Keratinocyte (primary cell): ENCODE measurements at regions not wholly inside any gene's neighbourhood (a gene's known extent, or its start where the extent isn't known, plus 50 kb on each side); places are given as distances from the start of the nearest gene placed in this dataset.

ENCODE experiments used
- DNase-seq: peaks from one replicate; pipeline ENCODE4 v3.0.0-alpha.2; 2011; ENCODE audit warnings: low read depth, missing footprints, low spot score
- FAIRE-seq: peaks from 2 replicates; lab custom pipeline; 2011; peaks lifted over from hg19 to GRCh38; lab: Jason Lieb, UNC
- H2AFZ ChIP-seq: 2 replicates; pipeline ENCODE4 v1.6.0; 2012; ENCODE audit warnings: low read length, control low read depth, inconsistent platforms; ENCODE audit not compliant: control insufficient read depth
- H3K27ac ChIP-seq: 2 replicates; pipeline ENCODE4 v1.5.1; 2011; ENCODE audit warnings: low read length; ENCODE audit not compliant: control insufficient read depth, insufficient read depth
- H3K27me3 ChIP-seq: 3 replicates; pipeline ENCODE4 v1.6.0; 2011; ENCODE audit warnings: low read length; ENCODE audit not compliant: control insufficient read depth, insufficient read depth; ENCODE audit errors: extremely low read depth
- H3K36me3 ChIP-seq, 2 experiments: 2 replicates in 1 of 2; 3 replicates in 1 of 2; pipeline ENCODE4 v1.5.1; 2011; ENCODE audit warnings: low read length in 2 of 2, mild to moderate bottlenecking in 1 of 2; ENCODE audit not compliant: control insufficient read depth in 2 of 2, insufficient read depth in 2 of 2; ENCODE audit errors: extremely low read depth in 1 of 2
- H3K4me1 ChIP-seq: 3 replicates; pipeline ENCODE4 v1.5.1; 2011; ENCODE audit warnings: low read length; ENCODE audit not compliant: control insufficient read depth, insufficient read depth; ENCODE audit errors: extremely low read depth
- H3K4me2 ChIP-seq: 3 replicates; pipeline ENCODE4 v1.6.0; 2011; ENCODE audit warnings: low read depth, low read length; ENCODE audit not compliant: control insufficient read depth, insufficient read depth; ENCODE audit errors: extremely low read depth
- H3K4me3 ChIP-seq, 3 experiments: fragments of 200-600 bp in 1 of 3; sonication (generic) in 1 of 3; 2 replicates in 2 of 3; 3 replicates in 1 of 3; pipeline ENCODE4 v1.5.1; 2011 to 2016; ENCODE audit warnings: low read length in 3 of 3, mild to moderate bottlenecking in 3 of 3, control low read depth in 2 of 3, inconsistent platforms in 1 of 3, low read depth in 1 of 3, mixed read lengths in 1 of 3, mixed run types in 1 of 3, moderate library complexity in 1 of 3; ENCODE audit not compliant: control insufficient read depth in 2 of 3, insufficient read depth in 2 of 3; ENCODE audit errors: extremely low read depth in 1 of 3
- H3K79me2 ChIP-seq: 2 replicates; pipeline ENCODE4 v1.6.0; 2012; ENCODE audit warnings: low read length; ENCODE audit not compliant: control insufficient read depth, insufficient read depth
- H3K9ac ChIP-seq: 3 replicates; pipeline ENCODE4 v1.6.0; 2011; ENCODE audit warnings: low read length; ENCODE audit not compliant: control insufficient read depth, insufficient read depth; ENCODE audit errors: extremely low read depth
- H3K9me1 ChIP-seq: 3 replicates; pipeline ENCODE4 v1.6.0; 2011; ENCODE audit warnings: low read length; ENCODE audit not compliant: control insufficient read depth, insufficient read depth; ENCODE audit errors: extremely low read depth
- H3K9me3 ChIP-seq: 2 replicates; pipeline ENCODE4 v1.5.1; 2012; ENCODE audit warnings: low read depth, low read length; ENCODE audit not compliant: control insufficient read depth
- H4K20me1 ChIP-seq: 3 replicates; pipeline ENCODE4 v1.6.0; 2011; ENCODE audit warnings: low read length; ENCODE audit not compliant: control insufficient read depth, insufficient read depth; ENCODE audit errors: extremely low read depth
- EZH2 ChIP-seq: IDR thresholded peaks from one replicate; pipeline ENCODE4 v1.6.1; 2012; ENCODE audit warnings: inconsistent platforms, mild to moderate bottlenecking, low read length, moderate library complexity
- dilution Hi-C: fragments of 300-500 bp; cut with MboI; formaldehyde crosslinking; loops from one replicate; pipeline ENCODE4 v1.7.0; 2020; ENCODE audit warnings: low sequenced_read_pairs; ENCODE audit not compliant: extremely low pct_ligation_motif_present
- TF ChIP-seq, protein P1 (sequence below), 3 experiments: IDR thresholded peaks in 1 of 3; conservative IDR thresholded peaks in 1 of 3; optimal IDR thresholded peaks in 1 of 3; 2 replicates in 2 of 3; 3 replicates in 1 of 3; pipeline versions ENCODE3 to v1.5.1; 2011; ENCODE audit warnings: low read length in 3 of 3, mild to moderate bottlenecking in 3 of 3, moderate library complexity in 2 of 3, control low read depth in 1 of 3, inconsistent platforms in 1 of 3; ENCODE audit not compliant: insufficient read depth in 2 of 3; ENCODE audit errors: extremely low read depth in 1 of 3

DNA sequence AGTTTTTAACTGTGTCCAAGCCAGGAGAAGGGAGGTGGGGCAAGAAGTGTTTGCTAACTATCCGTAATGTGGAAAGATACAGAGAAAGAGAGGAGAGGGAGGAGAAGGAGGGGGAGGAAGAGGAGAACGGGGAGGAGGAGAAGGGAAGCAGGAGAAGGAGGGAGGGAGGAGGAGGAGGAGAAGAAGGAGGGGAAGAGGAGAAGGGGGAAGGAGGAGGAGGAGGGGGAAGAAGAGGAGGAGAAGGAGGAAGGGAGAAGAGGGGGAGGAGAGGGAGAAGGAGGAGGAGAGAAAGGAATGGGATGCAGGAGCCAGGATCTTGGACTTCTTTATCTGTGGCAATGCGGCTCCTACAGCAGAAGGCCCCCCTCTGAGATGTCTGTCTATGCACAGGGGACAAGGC lies 510.3 kb upstream of the CCDC196 start:
- Histone ChIP-seq H3K4me1 (no peaks in the 10 kb centered on the region), H3K4me2 (no peak overlapping the region), H3K27ac (no peak overlapping the region), H3K9me1 (no peaks in the 10 kb centered on the region), H2AFZ (no peak overlapping the region), H3K9ac (no peak overlapping the region), H3K4me3 (no peak overlapping the region), H3K27me3 (no peaks in the 10 kb centered on the region), H3K36me3 (no peaks in the 10 kb centered on the region), H3K79me2 (no peaks in the 10 kb centered on the region), H4K20me1 (no peaks in the 10 kb centered on the region), H3K9me3 (no peaks in the 10 kb centered on the region)
- dilution Hi-C loops, result no loop called here
- DNase-seq (no peak), FAIRE-seq (no peak)
- TF ChIP-seq EZH2, result no peak
- TF ChIP-seq, protein P1, sequence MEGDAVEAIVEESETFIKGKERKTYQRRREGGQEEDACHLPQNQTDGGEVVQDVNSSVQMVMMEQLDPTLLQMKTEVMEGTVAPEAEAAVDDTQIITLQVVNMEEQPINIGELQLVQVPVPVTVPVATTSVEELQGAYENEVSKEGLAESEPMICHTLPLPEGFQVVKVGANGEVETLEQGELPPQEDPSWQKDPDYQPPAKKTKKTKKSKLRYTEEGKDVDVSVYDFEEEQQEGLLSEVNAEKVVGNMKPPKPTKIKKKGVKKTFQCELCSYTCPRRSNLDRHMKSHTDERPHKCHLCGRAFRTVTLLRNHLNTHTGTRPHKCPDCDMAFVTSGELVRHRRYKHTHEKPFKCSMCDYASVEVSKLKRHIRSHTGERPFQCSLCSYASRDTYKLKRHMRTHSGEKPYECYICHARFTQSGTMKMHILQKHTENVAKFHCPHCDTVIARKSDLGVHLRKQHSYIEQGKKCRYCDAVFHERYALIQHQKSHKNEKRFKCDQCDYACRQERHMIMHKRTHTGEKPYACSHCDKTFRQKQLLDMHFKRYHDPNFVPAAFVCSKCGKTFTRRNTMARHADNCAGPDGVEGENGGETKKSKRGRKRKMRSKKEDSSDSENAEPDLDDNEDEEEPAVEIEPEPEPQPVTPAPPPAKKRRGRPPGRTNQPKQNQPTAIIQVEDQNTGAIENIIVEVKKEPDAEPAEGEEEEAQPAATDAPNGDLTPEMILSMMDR (optimal IDR thresholded peaks at IDR 0.05 in 1 of 3, IDR thresholded peaks at IDR 0.05 in 1 of 3, conservative IDR thresholded peaks at IDR 0.05 in 1 of 3; ENCODE audit: extremely low read depth in 1 of 3, insufficient read depth in 2 of 3, low read length in 3 of 3), result no peak

DNA sequence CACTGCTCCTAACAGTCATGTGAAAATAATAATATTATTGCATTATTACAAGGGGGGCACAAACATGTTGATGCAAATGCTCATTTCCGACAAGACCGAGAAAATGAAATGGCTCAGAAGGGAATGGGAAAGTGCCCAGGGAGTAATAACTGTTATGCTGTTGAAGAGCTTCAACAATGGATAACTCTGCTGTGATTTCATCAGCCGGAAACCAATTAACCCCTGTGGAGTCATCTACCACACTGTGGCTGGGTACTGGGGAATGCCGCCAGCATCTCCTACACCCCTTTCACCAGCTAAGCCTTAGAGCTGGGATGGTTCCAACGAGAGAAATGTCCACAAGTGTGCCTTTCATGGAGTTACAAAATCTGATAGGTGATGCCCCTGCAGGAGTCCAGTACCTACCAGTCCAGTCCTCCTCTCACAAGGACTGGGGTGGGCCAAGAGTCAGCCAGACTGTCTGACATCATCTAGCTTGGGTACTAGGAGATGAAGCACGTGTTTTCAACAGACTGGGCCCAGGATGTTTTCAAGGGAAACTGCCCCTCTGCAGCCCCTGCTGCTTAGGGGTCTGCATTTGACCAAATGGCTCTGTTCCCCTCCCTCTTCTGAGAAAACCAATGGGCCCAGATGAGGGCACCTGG lies 509.3 kb upstream of the CCDC196 start:
- no peak overlapping the region for H2AFZ ChIP-seq
- no peak overlapping the region for H3K27ac ChIP-seq
- no peak overlapping the region for H3K4me3 ChIP-seq
- H4K20me1 ChIP-seq, result no peaks in the 10 kb centered on the region
- H3K79me2 ChIP-seq, result no peaks in the 10 kb centered on the region
- H3K9me3 ChIP-seq, result no peaks in the 10 kb centered on the region
- FAIRE-seq, result no peak
- dilution Hi-C loops, result no loop called here
- no peak for DNase-seq
- TF ChIP-seq EZH2, result no peak
- TF ChIP-seq, protein P1 (optimal IDR thresholded peaks at IDR 0.05 in 1 of 3, IDR thresholded peaks at IDR 0.05 in 1 of 3, conservative IDR thresholded peaks at IDR 0.05 in 1 of 3; ENCODE audit: extremely low read depth in 1 of 3, insufficient read depth in 2 of 3, low read length in 3 of 3), result no peak
- no peaks in the 10 kb centered on the region for H3K4me1 ChIP-seq
- no peaks in the 10 kb centered on the region for H3K36me3 ChIP-seq
- no peaks in the 10 kb centered on the region for H3K9me1 ChIP-seq
- H3K4me2 ChIP-seq, result no peak overlapping the region
- H3K9ac ChIP-seq, result no peak overlapping the region
- no peaks in the 10 kb centered on the region for H3K27me3 ChIP-seq
